GM23338 (cell line): ENCODE measurements at regions not wholly inside any gene's neighbourhood (a gene's known extent, or its start where the extent isn't known, plus 50 kb on each side); places are given as distances from the start of the nearest gene placed in this dataset.

Source experiments
- ATAC-seq: fragments of 200-7000 bp; cut with Tn5 transposase; 3 replicates; pipeline ENCODE4 v1.9.1; 2020
- DNase-seq: peaks from one replicate; pipeline ENCODE4 v3.0.0-alpha.2; 2015; ENCODE audit warnings: low spot score
- H2AFZ ChIP-seq: fragments of 200-600 bp; sonication (generic); 2 replicates; pipeline ENCODE4 v1.8.0; 2016; ENCODE audit warnings: antibody characterized with exemption, mild to moderate bottlenecking, moderate library complexity
- H3F3A ChIP-seq: fragments of 200-600 bp; sonication (generic); replicated peaks from 2 replicates; pipeline ENCODE4 v1.8.0; 2017; ENCODE audit warnings: antibody characterized with exemption, mixed run types, low read depth
- H3K27ac ChIP-seq: fragments of 200-600 bp; sonication (generic); 2 replicates; pipeline ENCODE4 v1.6.1; 2016; ENCODE audit warnings: low read depth
- H3K27me3 ChIP-seq: fragments of 200-600 bp; sonication (generic); 2 replicates; pipeline ENCODE4 v1.8.0; 2016; ENCODE audit warnings: mild to moderate bottlenecking, mixed run types, moderate library complexity; ENCODE audit not compliant: insufficient read depth
- H3K36me3 ChIP-seq: fragments of 200-600 bp; sonication (generic); 2 replicates; pipeline ENCODE4 v1.8.0; 2016; ENCODE audit warnings: mild to moderate bottlenecking; ENCODE audit not compliant: insufficient read depth
- H3K4me1 ChIP-seq: fragments of 200-600 bp; sonication (generic); 2 replicates; pipeline ENCODE4 v1.8.0; 2016; ENCODE audit warnings: mild to moderate bottlenecking, moderate library complexity; ENCODE audit not compliant: insufficient read depth
- H3K4me2 ChIP-seq: fragments of 200-600 bp; sonication (generic); 2 replicates; pipeline ENCODE4 v1.7.1; 2017; ENCODE audit warnings: mixed run types
- H3K4me3 ChIP-seq: fragments of 200-600 bp; sonication (generic); 2 replicates; pipeline ENCODE4 v1.6.1; 2016; ENCODE audit warnings: mixed run types
- H3K79me2 ChIP-seq: fragments of 200-600 bp; sonication (generic); replicated peaks from 2 replicates; pipeline ENCODE4 v1.8.0; 2017; ENCODE audit warnings: mild to moderate bottlenecking; ENCODE audit not compliant: insufficient read depth
- H3K9me2 ChIP-seq: fragments of 200-600 bp; sonication (generic); 2 replicates; pipeline ENCODE4 v1.8.0; 2017; ENCODE audit not compliant: insufficient read depth
- H4K20me1 ChIP-seq: fragments of 200-600 bp; sonication (generic); replicated peaks from 2 replicates; pipeline ENCODE4 v1.8.0; 2017; ENCODE audit warnings: mild to moderate bottlenecking; ENCODE audit not compliant: insufficient read depth
- H3K27ac Mint-ChIP-seq: 2 replicates; pipeline ENCODE4 v1.8.0; 2020; ENCODE audit warnings: inconsistent platforms, mild to moderate bottlenecking, moderate library complexity, mixed read lengths
- H3K27me3 Mint-ChIP-seq: 3 replicates; pipeline ENCODE4 v1.8.0; 2022; ENCODE audit warnings: low read depth, mild to moderate bottlenecking, moderate library complexity, mixed read lengths, inconsistent platforms; ENCODE audit not compliant: insufficient read depth, poor library complexity
- H3K36me3 Mint-ChIP-seq: 3 replicates; pipeline ENCODE4 v1.8.0; 2021; ENCODE audit warnings: low read depth, mild to moderate bottlenecking, inconsistent platforms, moderate library complexity, mixed read lengths
- H3K4me1 Mint-ChIP-seq: 3 replicates; pipeline ENCODE4 v1.8.0; 2020; ENCODE audit warnings: mild to moderate bottlenecking, inconsistent platforms, mixed read lengths
- H3K4me3 Mint-ChIP-seq: 3 replicates; pipeline ENCODE4 v1.8.0; 2021; ENCODE audit warnings: moderate library complexity, mild to moderate bottlenecking, inconsistent platforms, mixed read lengths
- H3K9me3 Mint-ChIP-seq: 3 replicates; pipeline ENCODE4 v1.8.0; 2020; ENCODE audit warnings: moderate library complexity, mild to moderate bottlenecking, inconsistent platforms, mixed read lengths
- CREB1 ChIP-seq: fragments of 250-450 bp; sonication (Bioruptor Pico); IDR thresholded peaks from 2 replicates; pipeline ENCODE4 v1.5.0; 2020; ENCODE audit warnings: low read depth, mild to moderate bottlenecking, moderate library complexity
- CTCF ChIP-seq, 2 experiments: fragments of 200-600 bp in 1 of 2; sonication (generic) in 1 of 2; conservative IDR thresholded peaks; 2 replicates each; pipeline versions ENCODE4 v1.5.1 to v1.6.1; 2016 to 2017; ENCODE audit warnings: antibody characterized with exemption in 2 of 2, low read depth in 2 of 2, mild to moderate bottlenecking in 2 of 2, moderate library complexity in 1 of 2
- ETS1 ChIP-seq: IDR thresholded peaks from 2 replicates; pipeline ENCODE4 v1.6.1; 2016; ENCODE audit warnings: antibody characterized with exemption
- EZH2 ChIP-seq: fragments of 200-600 bp; sonication (generic); IDR thresholded peaks from one replicate; pipeline ENCODE4 v1.8.0; 2017; ENCODE audit warnings: antibody characterized with exemption, mild to moderate bottlenecking, low read depth; ENCODE audit not compliant: unreplicated experiment
- EZH2phosphoT487 ChIP-seq: fragments of 200-600 bp; sonication (generic); IDR thresholded peaks from one replicate; pipeline ENCODE4 v1.8.1; 2018; ENCODE audit warnings: antibody characterized with exemption; ENCODE audit not compliant: unreplicated experiment
- JUNB ChIP-seq: IDR thresholded peaks from one replicate; pipeline ENCODE4 v1.6.1; 2016; ENCODE audit warnings: antibody characterized with exemption; ENCODE audit not compliant: unreplicated experiment
- POLR2AphosphoS5 ChIP-seq: IDR thresholded peaks from 2 replicates; pipeline ENCODE4 v1.6.1; 2016; ENCODE audit warnings: antibody characterized with exemption, low read depth
- REST ChIP-seq: IDR thresholded peaks from one replicate; pipeline ENCODE4 v1.6.1; 2018; ENCODE audit warnings: antibody characterized with exemption; ENCODE audit not compliant: unreplicated experiment
- STAT1 ChIP-seq: IDR thresholded peaks from one replicate; pipeline ENCODE4 v1.6.1; 2016; ENCODE audit warnings: antibody characterized with exemption; ENCODE audit not compliant: unreplicated experiment
- ZNF331 ChIP-seq: fragments of 250-450 bp; sonication (Bioruptor Pico); IDR thresholded peaks from 2 replicates; pipeline ENCODE4 v1.5.0; 2020; ENCODE audit warnings: low read depth, mild to moderate bottlenecking, moderate library complexity

- TF ChIP-seq CTCF (conservative IDR thresholded peaks at IDR 0.05; ENCODE audit: low read depth in 2 of 2) (no peak), EZH2phosphoT487 (no peak), REST (no peak), CREB1 (CRISPR knock-in tag) (no peak), POLR2AphosphoS5 (no peak), EZH2 (no peak)
Observed at GRCh38 chr12:102676812-102677211, 196.4 kb upstream of the IGF1 start (continued).

GRCh38 chr12:102675672-102676071, 195.3 kb upstream of the IGF1 start:
- Histone ChIP-seq H3F3A (no peaks in the 10 kb centered on the region), H3K4me1 (peaks cover 13% of the 10 kb centered on the region; the same call in 1 of the 2 replicates), H3K27me3 (no peaks in the 10 kb centered on the region), H3K79me2 (no peaks in the 10 kb centered on the region), H3K4me2 (no peak overlapping the region), H3K36me3 (0 out of 2 replicates have a peak, but pooled peaks cover 7% of the 10 kb centered on the region), H3K9me2 (peaks cover 6% of the 10 kb centered on the region; the same call in 1 of the 2 replicates), H4K20me1 (no peaks in the 10 kb centered on the region), H2AFZ (no peak overlapping the region), H3K4me3 (no peak overlapping the region), H3K27ac (no peak overlapping the region)
- DNase-seq (no peak), ATAC-seq (no peak)
- H3K36me3 Mint-ChIP-seq = peaks cover 11% of the 10 kb centered on the region
- peaks cover 5% of the 10 kb centered on the region; the same call in 2 of the 3 replicates for H3K4me1 Mint-ChIP-seq
- peaks cover 25% of the 10 kb centered on the region for H3K9me3 Mint-ChIP-seq
- no peak overlapping the region for H3K4me3 Mint-ChIP-seq
- H3K27me3 Mint-ChIP-seq = no peaks in the 10 kb centered on the region
- no peak overlapping the region for H3K27ac Mint-ChIP-seq
- no peak for TF ChIP-seq CTCF (conservative IDR thresholded peaks at IDR 0.05; ENCODE audit: low read depth in 2 of 2)
- TF ChIP-seq EZH2 = no peak
- no peak for TF ChIP-seq JUNB
- TF ChIP-seq ZNF331 (CRISPR knock-in tag) = no peak
- TF ChIP-seq ETS1 = no peak
- TF ChIP-seq STAT1 = no peak
- TF ChIP-seq POLR2AphosphoS5 = no peak
